Coronary artery (tissue), 2 donors: ENCODE measurements at regions not wholly inside any gene's neighbourhood (a gene's known extent, or its start where the extent isn't known, plus 50 kb on each side); places are given as distances from the start of the nearest gene placed in this dataset.

Experiments used
- DNase-seq: peaks from one replicate; pipeline ENCODE4 v3.0.0-alpha.2; 2017; ENCODE audit warnings: low spot score
- H3K27ac ChIP-seq, 2 donors: fragments of 200-600 bp; sonication (generic); one replicate each; pipeline ENCODE4 v1.5.1; 2016 to 2019
- H3K4me3 ChIP-seq: fragments of 200-600 bp; sonication (generic); 2 replicates; pipeline ENCODE4 v1.5.1; 2016; ENCODE audit warnings: mild to moderate bottlenecking, moderate library complexity
- CTCF ChIP-seq: fragments of 200-600 bp; sonication (generic); IDR thresholded peaks from one replicate; pipeline ENCODE4 v1.5.1; 2019; ENCODE audit warnings: antibody characterized with exemption

- H3K27ac ChIP-seq, result no peak overlapping the region
- no peak overlapping the region for H3K4me3 ChIP-seq
- no peak for DNase-seq
- no peak for TF ChIP-seq CTCF
These were observed 504.2 kb upstream of the TENM3 start for GRCh38 chr4:181739031-181739430.

GRCh38 chr4:181741513-181741912 lies 501.7 kb upstream of the TENM3 start:
- Histone ChIP-seq H3K27ac (no peak overlapping the region), H3K4me3 (no peak overlapping the region)
- DNase-seq, result no peak
- TF ChIP-seq CTCF, result no peak

GRCh38 chr4:181745933-181746625 lies 497.1 kb upstream of the TENM3 start:
- TF ChIP-seq CTCF, result no peak
- H3K27ac ChIP-seq, result no peak overlapping the region
- no peak for DNase-seq
- H3K4me3 ChIP-seq, result no peak overlapping the region

GRCh38 chr4:181748581-181748980 lies 494.6 kb upstream of the TENM3 start:
- TF ChIP-seq CTCF, result no peak
- no peak for DNase-seq
- H3K27ac ChIP-seq, result no peak overlapping the region
- no peak overlapping the region for H3K4me3 ChIP-seq

GRCh38 chr4:181752516-181752915 lies 490.7 kb upstream of the TENM3 start:
- no peak overlapping the region for H3K4me3 ChIP-seq
- no peak overlapping the region for H3K27ac ChIP-seq

GRCh38 chr4:181753207-181753606 lies 490.0 kb upstream of the TENM3 start:
- TF ChIP-seq CTCF, result no peak
- H3K4me3 ChIP-seq, result no peak overlapping the region
- no peak overlapping the region for H3K27ac ChIP-seq
- no peak for DNase-seq

More at GRCh38 chr4:181752516-181752915, 490.7 kb upstream of the TENM3 start:
- no peak for TF ChIP-seq CTCF
- no peak for DNase-seq

- Histone ChIP-seq H3K4me3 (no peak overlapping the region), H3K27ac (no peak overlapping the region)
- DNase-seq, result no peak
- no peak for TF ChIP-seq CTCF
These were observed 487.4 kb upstream of the TENM3 start for GRCh38 chr4:181755846-181756245.
